CD8-positive, alpha-beta memory T cell (primary cell): ENCODE measurements at regions not wholly inside any gene's neighbourhood (a gene's known extent, or its start where the extent isn't known, plus 50 kb on each side); places are given as distances from the start of the nearest gene placed in this dataset.
"Not testable (repeated sequence)": the region's sequence is repeated elsewhere in the genome, so short reads cannot be mapped to it uniquely, and the experiment has no call there.

Experiments used
- CTCF ChIA-PET: fragments of 350-600 bp; sonication (Branson Sonifier 250); formaldehyde crosslinking; loops from one replicate; lab custom pipeline; 2021; ENCODE audit warnings: antibody characterized with exemption; lab: Charles Lee
- POLR2A ChIA-PET: fragments of 350-600 bp; sonication (Branson Sonifier 250); formaldehyde crosslinking; loops from one replicate; lab custom pipeline; 2021; ENCODE audit warnings: antibody characterized with exemption; lab: Charles Lee
- DNase-seq, 5 donors: peaks; one replicate each; pipeline versions ENCODE4 v3.0.0 to v3.0.0-alpha.2; 2020 to 2022; ENCODE audit warnings: mixed read lengths in 1 of 5
- H3K27ac ChIP-seq: one replicate; pipeline ENCODE4 v1.7.0; 2013; ENCODE audit warnings: low read depth, mild to moderate bottlenecking, low read length, moderate library complexity
- H3K27me3 ChIP-seq: 2 replicates; pipeline ENCODE4 v1.7.0; 2013; ENCODE audit warnings: low read length, mild to moderate bottlenecking; ENCODE audit not compliant: insufficient read depth, poor library complexity, severe bottlenecking
- H3K36me3 ChIP-seq: 2 replicates; pipeline ENCODE4 v1.7.0; 2013; ENCODE audit warnings: mild to moderate bottlenecking, low read length, moderate library complexity; ENCODE audit not compliant: insufficient read depth
- H3K4me1 ChIP-seq: 2 replicates; pipeline ENCODE4 v1.7.0; 2013; ENCODE audit warnings: mild to moderate bottlenecking, low read length, moderate library complexity; ENCODE audit not compliant: insufficient read depth
- H3K4me3 ChIP-seq: 2 replicates; pipeline ENCODE4 v1.7.0; 2013; ENCODE audit warnings: mild to moderate bottlenecking, low read length
- H3K9me3 ChIP-seq: 2 replicates; pipeline ENCODE4 v1.7.0; 2013; ENCODE audit warnings: mild to moderate bottlenecking, low read length
- H3K27ac Mint-ChIP-seq, 8 donors: one replicate each; pipeline ENCODE4 v1.8.0; 2020 to 2021; ENCODE audit warnings: mixed read lengths in 8 of 8, mild to moderate bottlenecking in 6 of 8, inconsistent platforms in 3 of 8, moderate library complexity in 3 of 8
- H3K27me3 Mint-ChIP-seq, 2 donors: one replicate each; pipeline ENCODE4 v1.8.0; 2020 to 2021; ENCODE audit warnings: mixed read lengths in 2 of 2, mild to moderate bottlenecking in 1 of 2, moderate library complexity in 1 of 2
- H3K36me3 Mint-ChIP-seq, 3 donors: one replicate each; pipeline ENCODE4 v1.8.0; 2020 to 2021; ENCODE audit warnings: mixed read lengths in 3 of 3, inconsistent platforms in 1 of 3, mild to moderate bottlenecking in 1 of 3
- H3K4me1 Mint-ChIP-seq, 3 donors: one replicate each; pipeline ENCODE4 v1.8.0; 2020 to 2021; ENCODE audit warnings: mixed read lengths in 3 of 3, inconsistent platforms in 1 of 3, mild to moderate bottlenecking in 1 of 3
- H3K4me3 Mint-ChIP-seq, 7 donors: one replicate each; pipeline ENCODE4 v1.8.0; 2020 to 2021; ENCODE audit warnings: mixed read lengths in 7 of 7, mild to moderate bottlenecking in 6 of 7, moderate library complexity in 4 of 7, inconsistent platforms in 2 of 7
- H3K9me3 Mint-ChIP-seq, 5 donors: one replicate each; pipeline ENCODE4 v1.8.0; 2020 to 2022; ENCODE audit warnings: mixed read lengths in 5 of 5, mild to moderate bottlenecking in 3 of 5, moderate library complexity in 2 of 5, inconsistent platforms in 1 of 5

GRCh38 chr7:32816409-32816948, 75.1 kb downstream of the KBTBD2 start:
- H3K27ac ChIP-seq, H3K27ac Mint-ChIP-seq, H3K4me3 ChIP-seq, POLR2A ChIA-PET, H3K4me1 ChIP-seq, H3K36me3 ChIP-seq, CTCF ChIA-PET, H3K9me3 ChIP-seq, H3K4me3 Mint-ChIP-seq, H3K36me3 Mint-ChIP-seq, DNase-seq, H3K4me1 Mint-ChIP-seq, H3K9me3 Mint-ChIP-seq, H3K27me3 ChIP-seq: not testable (repeated sequence)
- peaks cover 1 to 22% of the 10 kb centered on the region in 2 donors for H3K27me3 Mint-ChIP-seq

DNA sequence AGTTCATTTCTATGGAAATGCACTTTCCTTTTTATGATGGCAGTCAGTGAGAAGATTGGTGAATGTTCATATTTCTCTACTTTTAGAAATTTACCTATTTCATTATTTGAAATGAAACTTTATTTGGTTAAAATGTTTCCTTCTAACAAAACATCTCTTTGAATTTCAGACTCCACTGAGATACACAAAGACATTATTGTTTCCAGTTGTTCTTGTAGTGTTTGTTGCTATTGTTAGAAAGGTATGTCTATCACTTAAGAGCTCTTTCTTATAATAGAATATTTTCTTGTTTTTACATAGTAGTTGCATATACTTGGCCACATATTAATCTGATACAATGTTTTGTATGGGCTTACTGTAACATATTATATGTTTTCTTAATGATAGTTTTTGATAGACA, 76.8 kb downstream of the KBTBD2 start:
- H3K9me3 ChIP-seq, POLR2A ChIA-PET, H3K4me3 Mint-ChIP-seq, H3K36me3 Mint-ChIP-seq, H3K27me3 ChIP-seq, H3K4me1 ChIP-seq, H3K27ac Mint-ChIP-seq, DNase-seq, H3K27ac ChIP-seq, H3K36me3 ChIP-seq, H3K9me3 Mint-ChIP-seq, CTCF ChIA-PET, H3K4me3 ChIP-seq, H3K4me1 Mint-ChIP-seq: not testable (repeated sequence)
- H3K27me3 Mint-ChIP-seq, result peaks cover 1 to 19% of the 10 kb centered on the region in 2 donors

GRCh38 chr7:32809871-32810270, 81.7 kb downstream of the KBTBD2 start:
- H3K27ac Mint-ChIP-seq, result peak overlapping the region in 1 of 8 donors; percentile 4
- Histone ChIP-seq H3K4me1 (no peaks in the 10 kb centered on the region), H3K36me3 (no peaks in the 10 kb centered on the region), H3K4me3 (no peak overlapping the region), H3K27ac (no peak overlapping the region), H3K27me3 (no peaks in the 10 kb centered on the region), H3K9me3 (no peaks in the 10 kb centered on the region)
- no peaks in the 10 kb centered on the region for H3K4me1 Mint-ChIP-seq
- CTCF ChIA-PET, result no interaction called here
- POLR2A ChIA-PET, result no interaction called here
- H3K27me3 Mint-ChIP-seq, result peaks cover 0 to 2% of the 10 kb centered on the region in 2 donors
- no peak overlapping the region for H3K4me3 Mint-ChIP-seq
- H3K9me3 Mint-ChIP-seq, result no peaks in the 10 kb centered on the region
- no peak for DNase-seq
- no peaks in the 10 kb centered on the region for H3K36me3 Mint-ChIP-seq

DNA sequence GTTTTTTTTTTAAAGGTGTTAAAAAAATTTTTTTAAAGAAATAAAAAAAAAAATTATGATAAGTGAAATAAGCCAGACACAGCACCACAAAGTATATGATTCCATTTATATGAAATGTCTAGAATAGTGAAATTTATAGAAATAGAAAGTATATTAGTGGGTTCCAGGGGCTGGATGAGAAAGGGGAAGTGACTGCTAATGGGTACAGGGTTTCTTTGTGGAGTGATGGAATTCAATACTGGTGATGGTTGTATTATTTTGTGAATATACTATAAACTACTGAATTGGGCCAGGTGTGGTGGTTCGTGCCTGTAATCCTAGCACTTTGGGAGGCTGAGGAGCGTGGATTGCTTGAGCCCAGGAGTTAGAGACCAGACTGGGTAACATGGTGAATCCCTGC, 82.2 kb downstream of the KBTBD2 start:
- DNase-seq, result no peak
- Histone ChIP-seq H3K9me3 (no peaks in the 10 kb centered on the region), H3K27ac (no peak overlapping the region), H3K4me3 (no peak overlapping the region), H3K36me3 (no peaks in the 10 kb centered on the region), H3K27me3 (no peaks in the 10 kb centered on the region), H3K4me1 (no peaks in the 10 kb centered on the region)
- Mint-ChIP-seq H3K4me1 (no peaks in the 10 kb centered on the region), H3K27ac (no peak overlapping the region), H3K36me3 (no peaks in the 10 kb centered on the region), H3K27me3 (peaks cover 0 to 2% of the 10 kb centered on the region in 2 donors), H3K9me3 (no peaks in the 10 kb centered on the region), H3K4me3 (no peak overlapping the region)
- POLR2A ChIA-PET, result no interaction called here
- CTCF ChIA-PET, result no interaction called here

DNA sequence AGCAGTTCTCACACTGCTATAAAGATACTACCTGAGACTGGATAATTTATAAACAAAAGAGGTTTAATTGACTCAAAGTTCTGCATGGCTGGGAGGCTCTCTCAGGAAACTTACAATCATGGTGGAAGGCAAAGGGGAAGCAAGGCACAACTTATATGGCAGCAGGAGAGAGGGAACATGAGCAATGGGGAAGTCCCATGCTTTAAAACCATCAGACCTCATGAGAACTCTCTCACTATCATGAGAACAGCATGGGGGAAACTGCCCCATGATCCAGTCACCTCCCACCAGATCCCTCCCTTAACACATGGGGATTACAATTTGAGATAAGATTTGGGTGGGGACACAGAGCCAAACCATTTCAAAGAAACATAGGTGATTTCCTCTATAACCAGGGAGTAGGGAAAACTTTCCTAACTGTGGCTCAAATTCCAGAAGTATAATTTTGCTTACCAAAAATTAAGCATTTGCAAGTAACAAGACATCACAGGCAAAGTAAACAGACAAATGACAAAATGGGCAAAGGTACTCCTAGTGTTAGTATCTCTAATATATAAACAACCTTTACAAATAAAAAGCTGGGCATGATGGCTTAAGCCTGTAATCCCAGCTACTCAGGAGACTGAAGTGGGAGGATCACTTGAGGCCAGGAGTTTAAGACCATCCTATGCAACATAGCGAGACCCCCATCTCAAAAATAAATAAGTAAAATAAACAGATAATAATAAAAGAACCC, 88.0 kb downstream of the KBTBD2 start:
- DNase-seq, result no peak
- Histone ChIP-seq H3K36me3 (no peaks in the 10 kb centered on the region), H3K9me3 (no peaks in the 10 kb centered on the region), H3K27ac (no peak overlapping the region), H3K27me3 (no peaks in the 10 kb centered on the region), H3K4me3 (no peak overlapping the region), H3K4me1 (no peaks in the 10 kb centered on the region)
- H3K27ac Mint-ChIP-seq, result no peak overlapping the region
- H3K36me3 Mint-ChIP-seq, result peaks cover 1 to 18% (median 6%) of the 10 kb centered on the region in 3 donors
- H3K9me3 Mint-ChIP-seq, result peaks cover 6 to 17% (median 6%) of the 10 kb centered on the region in 5 donors
- POLR2A ChIA-PET, result no interaction called here
- CTCF ChIA-PET, result no interaction called here
- H3K4me1 Mint-ChIP-seq, result no peaks in the 10 kb centered on the region
- H3K4me3 Mint-ChIP-seq, result no peak overlapping the region
- H3K27me3 Mint-ChIP-seq, result peaks cover 2 to 12% of the 10 kb centered on the region in 2 donors

- CTCF ChIA-PET, result no interaction called here
- H3K27me3 ChIP-seq, result no peaks in the 10 kb centered on the region
Measured at GRCh38 chr7:32802305-32802910, 89.2 kb downstream of the KBTBD2 start.

DNA sequence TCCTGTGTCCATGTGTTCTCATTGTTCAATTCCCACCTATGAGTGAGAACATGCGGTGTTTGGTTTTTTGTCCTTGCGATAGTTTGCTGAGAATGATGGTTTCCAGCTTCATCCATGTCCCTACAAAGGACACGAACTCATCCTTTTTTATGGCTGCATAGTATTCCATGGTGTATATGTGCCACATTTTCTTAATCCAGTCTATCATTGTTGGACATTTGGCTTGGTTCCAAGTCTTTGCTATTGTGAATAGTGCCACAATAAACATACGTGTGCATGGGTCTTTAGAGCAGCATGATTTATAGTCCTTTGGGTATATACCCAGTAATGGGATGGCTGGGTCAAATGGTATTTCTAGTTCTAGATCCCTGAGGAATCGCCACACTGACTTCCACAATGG, 98.5 kb downstream of the KBTBD2 start:
- POLR2A ChIA-PET, H3K27ac Mint-ChIP-seq, H3K36me3 Mint-ChIP-seq, H3K4me3 ChIP-seq, H3K4me1 ChIP-seq, CTCF ChIA-PET, H3K36me3 ChIP-seq, H3K4me1 Mint-ChIP-seq, H3K4me3 Mint-ChIP-seq, H3K9me3 ChIP-seq, DNase-seq, H3K9me3 Mint-ChIP-seq, H3K27me3 ChIP-seq, H3K27ac ChIP-seq: not testable (repeated sequence)
- H3K27me3 Mint-ChIP-seq, result peaks cover 6 to 16% of the 10 kb centered on the region in 2 donors

More at GRCh38 chr7:32802305-32802910, 89.2 kb downstream of the KBTBD2 start:
- Histone ChIP-seq H3K4me3 (no peak overlapping the region), H3K4me1 (no peaks in the 10 kb centered on the region), H3K36me3 (no peaks in the 10 kb centered on the region), H3K27ac (no peak overlapping the region), H3K9me3 (no peaks in the 10 kb centered on the region)
- H3K27ac Mint-ChIP-seq, result no peak overlapping the region
- peaks cover 0 to 12% of the 10 kb centered on the region in 2 donors for H3K27me3 Mint-ChIP-seq
- H3K4me1 Mint-ChIP-seq, result no peaks in the 10 kb centered on the region
- H3K9me3 Mint-ChIP-seq, result peaks cover 6 to 17% (median 6%) of the 10 kb centered on the region in 5 donors
- no peak overlapping the region for H3K4me3 Mint-ChIP-seq
- DNase-seq, result no peak
- H3K36me3 Mint-ChIP-seq, result peaks cover 1 to 18% (median 6%) of the 10 kb centered on the region in 3 donors
- POLR2A ChIA-PET, result no interaction called here

DNA sequence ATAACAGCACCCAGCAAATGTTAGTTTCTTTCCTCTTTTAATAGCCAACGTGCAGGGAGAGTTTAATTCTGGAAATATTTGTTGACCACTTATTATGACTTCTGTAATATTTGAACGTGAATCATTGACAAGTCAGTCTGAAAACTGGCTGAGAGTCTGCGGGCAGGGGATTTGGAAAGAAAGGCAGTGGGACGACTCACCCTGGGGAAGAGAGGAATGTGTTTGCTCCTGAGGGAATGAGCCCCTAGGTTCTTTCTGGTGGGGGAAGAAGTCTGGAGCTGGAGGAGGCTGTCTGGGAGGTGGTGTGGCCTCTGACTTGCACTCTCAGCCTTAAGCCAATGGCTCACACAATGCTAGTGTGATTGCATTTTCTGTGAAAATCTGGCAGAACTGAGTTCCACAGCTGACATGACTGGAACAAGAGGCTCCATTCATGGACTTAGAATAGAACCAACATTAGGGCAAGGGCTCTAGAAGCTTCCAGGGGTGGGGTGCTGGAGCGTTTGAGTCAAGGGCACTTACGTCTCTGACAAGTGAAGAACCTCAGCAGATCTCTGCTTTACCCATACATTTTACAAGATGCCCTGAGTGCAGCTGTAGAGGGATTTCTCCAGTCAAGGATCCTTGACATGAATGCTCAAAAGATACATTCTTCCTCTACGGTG, 100.7 kb downstream of the KBTBD2 start:
- H3K4me1 ChIP-seq, H3K4me3 ChIP-seq, H3K4me3 Mint-ChIP-seq, H3K4me1 Mint-ChIP-seq, CTCF ChIA-PET, POLR2A ChIA-PET, H3K27me3 ChIP-seq, H3K27ac ChIP-seq, H3K36me3 Mint-ChIP-seq, H3K36me3 ChIP-seq, DNase-seq, H3K27ac Mint-ChIP-seq, H3K9me3 Mint-ChIP-seq, H3K9me3 ChIP-seq: not testable (repeated sequence)
- H3K27me3 Mint-ChIP-seq, result peaks cover 7 to 16% of the 10 kb centered on the region in 2 donors
